HUES48 (cell line): ENCODE measurements at regions not wholly inside any gene's neighbourhood (a gene's known extent, or its start where the extent isn't known, plus 50 kb on each side); places are given as distances from the start of the nearest gene placed in this dataset.
A peak's percentile ranks its signal among the peaks of the same experiment; 100 is the strongest.

Experiments
- H3K27ac ChIP-seq: one replicate; pipeline ENCODE4 v1.7.0; 2013; ENCODE audit warnings: low read depth, low read length, inconsistent platforms
- H3K27me3 ChIP-seq: 2 replicates; pipeline ENCODE4 v1.6.1; 2013; ENCODE audit warnings: mild to moderate bottlenecking, low read length; ENCODE audit not compliant: control insufficient read depth, insufficient read depth
- H3K36me3 ChIP-seq: 2 replicates; pipeline ENCODE4 v1.6.1; 2013; ENCODE audit warnings: low read length; ENCODE audit not compliant: control insufficient read depth, insufficient read depth
- H3K4me1 ChIP-seq: 2 replicates; pipeline ENCODE4 v1.6.1; 2013; ENCODE audit warnings: mild to moderate bottlenecking, low read length; ENCODE audit not compliant: control insufficient read depth, insufficient read depth
- H3K4me3 ChIP-seq: 2 replicates; pipeline ENCODE4 v1.5.1; 2013; ENCODE audit warnings: mild to moderate bottlenecking, low read depth, low read length
- H3K9ac ChIP-seq: 2 replicates; pipeline ENCODE4 v1.6.1; 2013; ENCODE audit warnings: mild to moderate bottlenecking, low read depth, low read length, moderate library complexity
- H3K9me3 ChIP-seq: 2 replicates; pipeline ENCODE4 v1.6.1; 2013; ENCODE audit warnings: low read length; ENCODE audit not compliant: control insufficient read depth, insufficient read depth

DNA sequence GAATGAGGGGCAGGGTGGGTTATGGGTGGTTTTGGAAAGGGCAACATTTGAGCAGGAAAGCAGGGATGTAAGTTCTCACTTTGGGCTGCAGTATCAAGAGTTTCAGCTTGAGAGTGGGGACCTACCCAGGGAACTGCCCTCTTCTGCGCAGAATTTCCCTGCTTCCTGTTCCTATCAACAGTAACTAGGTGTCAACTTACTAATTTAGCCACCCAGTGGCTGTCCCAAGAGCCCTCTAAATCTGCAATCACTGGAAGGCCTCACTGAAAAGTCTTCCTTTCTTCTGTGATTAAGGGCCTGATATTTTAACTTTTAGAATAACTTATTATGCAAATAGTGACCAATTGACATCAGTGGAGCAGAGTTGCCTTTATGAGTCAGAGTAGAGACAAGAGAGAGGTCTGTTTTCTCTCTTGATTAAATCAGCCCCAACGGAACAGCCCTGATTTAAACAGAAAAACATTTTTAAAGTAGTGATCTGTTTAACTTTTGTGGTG, 118.2 kb upstream of the RIPOR2 start:
- H3K4me3 ChIP-seq: no peak overlapping the region
- no peaks in the 10 kb centered on the region for H3K27me3 ChIP-seq
- no peaks in the 10 kb centered on the region for H3K36me3 ChIP-seq
- no peaks in the 10 kb centered on the region for H3K4me1 ChIP-seq
- no peak overlapping the region for H3K27ac ChIP-seq
- no peak overlapping the region for H3K9ac ChIP-seq
- H3K9me3 ChIP-seq: no peaks in the 10 kb centered on the region

DNA sequence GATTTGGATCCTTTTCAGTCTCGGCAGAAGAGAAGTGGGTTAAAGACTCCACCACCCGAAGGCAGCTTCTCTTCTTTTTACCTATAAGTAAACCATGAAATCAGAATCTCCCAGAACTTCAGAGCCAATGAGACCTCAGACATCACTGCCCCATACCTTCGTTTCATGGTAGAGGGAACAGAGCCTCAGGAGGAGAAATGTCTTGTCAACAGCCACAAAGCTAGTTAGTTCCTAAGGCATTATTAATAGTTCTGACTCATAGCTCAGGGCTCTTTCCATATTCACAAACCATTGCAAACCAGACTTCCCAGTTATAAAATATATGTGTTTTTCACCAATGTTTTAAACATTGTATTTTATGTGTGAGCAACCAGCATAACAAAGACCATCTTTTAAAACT, 118.7 kb upstream of the RIPOR2 start:
- no peaks in the 10 kb centered on the region for H3K9me3 ChIP-seq
- no peaks in the 10 kb centered on the region for H3K36me3 ChIP-seq
- H3K4me3 ChIP-seq: no peak overlapping the region
- no peak overlapping the region for H3K9ac ChIP-seq
- no peaks in the 10 kb centered on the region for H3K4me1 ChIP-seq
- H3K27ac ChIP-seq: no peak overlapping the region
- H3K27me3 ChIP-seq: no peaks in the 10 kb centered on the region

DNA sequence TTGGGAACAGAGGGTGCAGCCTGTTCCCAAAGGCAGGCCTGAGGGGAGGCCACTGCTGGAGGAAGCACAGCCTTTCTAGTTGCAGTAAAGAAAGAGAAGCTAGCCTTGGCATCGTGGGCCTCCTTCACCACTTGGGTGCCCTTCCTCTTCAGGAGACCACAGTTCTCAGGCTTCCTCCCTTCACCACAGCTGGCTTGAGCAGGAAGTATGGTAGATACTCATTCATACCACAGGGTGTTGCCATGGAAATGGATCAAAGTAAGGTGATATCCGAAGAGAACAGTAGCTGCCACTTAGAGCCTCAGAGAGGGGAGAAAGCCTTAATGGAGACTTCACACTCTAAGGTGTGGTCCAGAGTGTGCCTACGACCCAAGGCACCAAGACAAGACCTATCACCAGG, 120.4 kb upstream of the RIPOR2 start:
- Histone ChIP-seq H3K27ac (no peak overlapping the region), H3K36me3 (no peaks in the 10 kb centered on the region), H3K27me3 (no peaks in the 10 kb centered on the region), H3K4me1 (peaks cover 2% of the 10 kb centered on the region; the same call in 1 of the 2 replicates), H3K9me3 (0 out of 2 replicates have a peak, but pooled peaks cover 3% of the 10 kb centered on the region), H3K4me3 (no peak overlapping the region), H3K9ac (no peak overlapping the region)

DNA sequence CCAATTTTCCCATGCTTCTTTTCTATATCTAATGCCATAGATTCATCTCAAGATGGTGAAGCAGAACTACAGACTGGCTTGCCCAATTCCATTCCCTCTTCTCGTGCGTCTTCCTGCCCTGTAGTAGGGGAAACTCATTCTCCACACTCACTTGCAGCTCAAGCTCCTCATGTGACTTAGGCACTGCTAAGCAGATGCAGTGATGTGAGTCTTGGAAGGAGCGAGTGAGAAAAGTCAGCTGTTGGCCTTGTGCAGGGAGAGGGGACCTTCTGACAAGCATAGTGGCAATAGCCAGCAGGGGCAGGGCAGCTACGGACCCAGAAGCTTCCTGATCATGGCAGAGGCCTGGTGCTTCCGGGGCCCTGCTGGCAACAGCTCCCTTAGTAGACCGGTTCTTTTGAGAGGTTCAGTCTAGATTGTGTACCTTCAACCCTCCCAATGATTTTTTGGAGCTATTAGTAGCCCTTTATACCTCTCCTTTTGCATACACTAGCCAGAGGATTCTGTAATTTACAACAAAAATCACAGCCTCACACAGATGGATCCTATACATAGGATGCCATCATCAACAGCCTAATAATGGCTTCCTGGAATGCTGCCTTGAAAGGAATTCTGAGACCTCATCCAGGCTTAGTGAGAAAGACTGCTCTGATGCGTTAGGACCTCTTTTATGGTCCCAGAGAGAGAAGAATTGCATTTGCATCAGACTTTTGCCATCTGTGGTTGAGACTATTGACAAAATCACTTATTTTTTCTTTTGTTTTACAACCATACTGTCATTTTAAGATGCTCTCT, 121.5 kb upstream of the RIPOR2 start:
- Histone ChIP-seq H3K27me3 (no peaks in the 10 kb centered on the region), H3K9ac (no peak overlapping the region)

DNA sequence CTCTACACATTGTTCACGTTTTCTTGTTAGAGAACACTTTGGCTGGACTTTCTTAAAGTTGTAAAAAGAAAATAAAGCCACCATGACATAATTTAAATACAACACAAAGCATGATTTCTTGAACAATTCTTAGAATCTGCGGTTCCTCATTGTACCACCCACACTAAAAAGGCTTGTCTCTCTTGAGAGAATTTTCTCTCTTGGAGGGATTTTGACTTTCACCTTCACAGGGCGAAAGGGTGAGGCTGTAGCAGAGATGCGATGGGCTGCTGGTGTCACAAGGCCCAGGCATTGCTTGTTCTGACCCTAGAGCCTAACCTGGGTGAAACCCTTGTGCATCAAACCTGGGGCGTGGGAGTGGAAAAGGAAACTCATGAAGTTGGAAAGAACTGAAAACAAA, 122.7 kb upstream of the RIPOR2 start:
- no peak overlapping the region for H3K4me3 ChIP-seq
- H3K36me3 ChIP-seq: no peaks in the 10 kb centered on the region
- H3K4me1 ChIP-seq: peaks cover 16% of the 10 kb centered on the region
- H3K9ac ChIP-seq: no peak overlapping the region
- H3K27me3 ChIP-seq: no peaks in the 10 kb centered on the region
- 0 out of 2 replicates have a peak, but pooled peaks cover 3% of the 10 kb centered on the region for H3K9me3 ChIP-seq
- H3K27ac ChIP-seq: no peak overlapping the region

More for the DNA sequence above, 121.5 kb upstream of the RIPOR2 start:
- Histone ChIP-seq H3K36me3 (no peaks in the 10 kb centered on the region), H3K4me3 (no peak overlapping the region), H3K9me3 (0 out of 2 replicates have a peak, but pooled peaks cover 3% of the 10 kb centered on the region), H3K4me1 (peaks cover 13% of the 10 kb centered on the region), H3K27ac (no peak overlapping the region)

DNA sequence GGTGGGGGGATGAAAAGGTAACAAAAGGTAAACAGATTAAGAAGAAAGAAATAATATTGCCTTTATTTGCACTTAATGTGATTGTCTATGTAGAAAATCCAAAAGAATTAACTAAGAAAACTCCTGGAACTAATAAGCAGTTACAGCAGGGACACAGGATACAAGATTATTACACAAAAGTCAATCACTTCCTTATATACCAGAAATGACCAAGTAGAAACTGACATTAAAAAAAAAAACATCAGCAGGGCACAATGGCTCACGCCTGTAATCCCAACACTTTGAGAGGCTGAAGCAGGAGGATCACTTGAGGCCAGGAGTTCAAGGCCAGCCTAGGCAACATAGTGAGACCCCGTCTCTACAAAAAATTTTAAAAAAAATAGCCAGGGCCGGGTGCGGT, 123.2 kb upstream of the RIPOR2 start:
- Histone ChIP-seq H3K9me3 (0 out of 2 replicates have a peak, but pooled peaks cover 3% of the 10 kb centered on the region), H3K27me3 (no peaks in the 10 kb centered on the region), H3K27ac (no peak overlapping the region), H3K36me3 (no peaks in the 10 kb centered on the region), H3K9ac (no peak overlapping the region), H3K4me1 (peaks cover 16% of the 10 kb centered on the region), H3K4me3 (no peak overlapping the region)

DNA sequence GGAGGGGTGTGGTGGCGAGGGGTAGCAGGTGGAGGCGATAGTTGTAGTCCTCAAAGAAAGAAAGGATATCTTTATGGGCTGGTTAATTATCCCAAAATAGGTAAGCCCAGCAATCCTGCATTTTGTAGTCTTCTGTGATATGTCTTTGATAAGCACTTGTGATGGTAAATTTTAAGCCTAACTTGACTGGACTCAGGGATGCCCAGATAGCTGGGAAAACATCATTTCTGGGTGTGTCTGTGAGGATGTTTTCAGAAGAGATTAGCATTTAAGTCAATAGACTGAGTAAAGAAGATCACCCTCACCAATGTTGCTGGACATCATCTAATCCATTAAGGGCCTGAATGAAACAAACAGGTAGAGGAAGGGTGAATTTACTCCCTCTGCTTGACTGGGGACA, 124.8 kb upstream of the RIPOR2 start:
- H3K4me3 ChIP-seq: no peak overlapping the region
- H3K27me3 ChIP-seq: no peaks in the 10 kb centered on the region
- H3K4me1 ChIP-seq: peaks cover 16% of the 10 kb centered on the region
- H3K9me3 ChIP-seq: 0 out of 2 replicates have a peak, but pooled peaks cover 3% of the 10 kb centered on the region
- no peak overlapping the region for H3K27ac ChIP-seq
- H3K9ac ChIP-seq: no peak overlapping the region
- H3K36me3 ChIP-seq: no peaks in the 10 kb centered on the region

DNA sequence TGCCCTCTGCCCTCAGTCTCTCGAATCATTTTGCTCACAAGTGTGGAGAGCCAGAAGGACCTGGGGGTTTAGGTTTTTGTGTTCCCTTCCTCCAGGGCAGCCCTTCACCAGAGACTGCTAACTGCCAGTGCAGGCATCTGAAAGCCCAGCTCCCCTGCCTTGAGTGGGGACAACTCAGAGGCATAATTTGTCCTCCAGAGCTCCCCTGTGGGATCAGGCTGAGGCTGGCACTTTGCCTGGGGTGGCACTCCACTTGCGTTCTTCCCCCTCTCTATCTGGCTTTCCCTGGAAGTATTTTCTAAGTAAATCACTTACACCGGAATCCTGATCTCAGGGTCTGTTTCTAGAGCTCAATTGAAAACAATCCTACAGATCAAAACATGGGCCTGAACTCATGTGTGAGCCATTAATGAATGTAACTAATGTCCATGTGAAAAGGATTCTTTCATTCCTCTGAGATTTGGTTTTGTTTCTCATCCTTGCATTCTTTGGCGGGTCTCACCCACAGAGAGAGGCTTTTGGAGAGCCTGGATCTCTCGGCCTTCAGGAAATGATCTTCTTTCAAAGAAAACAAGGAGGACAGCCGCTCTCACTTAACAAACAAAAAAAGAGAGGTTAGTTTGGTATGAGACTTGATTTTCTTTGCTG, 125.7 kb upstream of the RIPOR2 start:
- Histone ChIP-seq H3K9me3 (0 out of 2 replicates have a peak, but pooled peaks cover 3% of the 10 kb centered on the region), H3K36me3 (no peaks in the 10 kb centered on the region), H3K9ac (no peak overlapping the region; the same call in 1 of the 2 replicates), H3K27ac (peak overlapping the region; percentile 95), H3K4me3 (no peak overlapping the region), H3K4me1 (peaks cover 16% of the 10 kb centered on the region), H3K27me3 (no peaks in the 10 kb centered on the region)

DNA sequence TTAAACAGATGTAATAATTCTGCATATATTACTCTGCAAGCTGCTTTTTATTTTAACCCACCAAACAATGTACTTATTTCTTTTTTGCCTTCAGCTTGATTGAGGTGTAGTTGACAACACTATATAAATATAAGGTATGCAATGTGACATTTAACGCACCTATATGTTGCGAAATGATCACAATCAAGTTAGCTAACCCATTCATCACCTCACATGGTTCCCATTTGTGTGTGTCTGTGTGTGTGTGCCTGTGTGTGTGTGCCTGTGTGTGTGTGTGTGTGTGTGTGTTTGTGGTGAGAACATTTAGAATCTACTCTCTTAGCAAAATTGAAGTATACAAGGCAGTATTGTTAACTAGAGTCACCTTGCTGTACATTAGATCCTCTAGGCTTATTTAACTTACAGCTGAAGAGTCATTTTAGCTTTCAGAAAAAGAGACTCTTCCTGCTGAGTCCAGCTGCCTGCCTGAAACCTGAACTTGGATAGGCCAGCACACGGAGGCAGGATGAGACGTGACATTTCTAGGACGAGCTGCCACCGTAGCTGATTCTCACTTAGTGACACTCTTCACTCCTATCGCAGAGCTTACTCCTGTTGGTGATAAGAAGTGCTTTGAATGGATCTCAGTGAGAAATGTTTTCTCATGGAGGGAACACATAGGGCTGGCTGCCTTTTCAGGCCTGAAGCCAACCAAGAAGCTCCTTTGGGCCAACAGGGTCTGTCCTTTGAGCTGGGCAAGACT, 126.5 kb upstream of the RIPOR2 start:
- Histone ChIP-seq H3K27ac (peak overlapping the region; percentile 95), H3K9ac (no peak overlapping the region; the same call in 1 of the 2 replicates)

DNA sequence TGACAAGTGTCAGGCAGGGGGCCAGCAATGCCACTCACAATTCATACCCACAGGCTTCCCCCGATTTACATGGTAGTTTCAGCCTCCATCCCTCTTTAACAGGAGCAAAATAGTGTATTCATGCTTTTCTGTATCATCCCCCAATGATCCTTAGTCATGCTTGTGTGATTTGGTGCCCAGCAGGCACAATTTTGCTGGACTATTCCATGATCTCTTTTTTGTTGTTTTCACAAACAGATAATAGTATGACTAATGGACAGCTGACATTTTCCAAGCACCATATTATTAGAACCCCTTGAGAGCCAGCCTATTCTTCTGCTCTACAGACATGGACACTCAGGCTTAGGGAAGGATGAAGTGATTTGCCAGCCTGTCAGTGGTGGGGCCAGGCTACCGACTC, 128.2 kb upstream of the RIPOR2 start:
- Histone ChIP-seq H3K27ac (no peak overlapping the region), H3K4me1 (peaks cover 16% of the 10 kb centered on the region), H3K9ac (no peak overlapping the region), H3K4me3 (no peak overlapping the region), H3K9me3 (0 out of 2 replicates have a peak, but pooled peaks cover 3% of the 10 kb centered on the region), H3K27me3 (no peaks in the 10 kb centered on the region), H3K36me3 (no peaks in the 10 kb centered on the region)

More for the DNA sequence above, 126.5 kb upstream of the RIPOR2 start:
- 0 out of 2 replicates have a peak, but pooled peaks cover 3% of the 10 kb centered on the region for H3K9me3 ChIP-seq
- H3K27me3 ChIP-seq: no peaks in the 10 kb centered on the region
- H3K4me3 ChIP-seq: no peak overlapping the region
- peaks cover 16% of the 10 kb centered on the region for H3K4me1 ChIP-seq
- no peaks in the 10 kb centered on the region for H3K36me3 ChIP-seq
